HUDEP-2 (cell line): ENCODE measurements at regions not wholly inside any gene's neighbourhood (a gene's known extent, or its start where the extent isn't known, plus 50 kb on each side); places are given as distances from the start of the nearest gene placed in this dataset.

Source experiments
- DNase-seq, 76 experiments: peaks; one replicate each; lab custom pipeline; 2025; ENCODE audit not compliant: unreplicated experiment in 76 of 76; lab: John Stamatoyannopoulos, UW

DNA sequence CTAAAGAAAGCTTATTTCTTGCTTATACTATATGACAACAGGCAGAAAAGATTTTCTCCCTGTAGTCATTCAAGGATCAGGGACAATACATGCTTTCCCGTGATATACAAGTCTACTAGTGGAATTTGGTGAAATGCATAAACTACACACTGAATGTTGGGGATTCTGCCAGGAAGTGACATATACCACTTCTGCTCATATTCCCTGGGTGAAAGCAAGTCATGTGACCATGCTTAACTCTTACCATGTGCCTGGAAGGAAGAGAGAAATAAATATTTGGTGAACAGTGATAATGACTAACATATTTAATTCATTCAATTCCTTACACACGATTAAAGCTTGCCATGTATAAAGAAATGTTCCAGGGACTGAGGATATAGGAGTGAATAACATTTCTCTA lies 534.6 kb downstream of the PPARGC1A start:
- no peak for DNase-seq

DNA sequence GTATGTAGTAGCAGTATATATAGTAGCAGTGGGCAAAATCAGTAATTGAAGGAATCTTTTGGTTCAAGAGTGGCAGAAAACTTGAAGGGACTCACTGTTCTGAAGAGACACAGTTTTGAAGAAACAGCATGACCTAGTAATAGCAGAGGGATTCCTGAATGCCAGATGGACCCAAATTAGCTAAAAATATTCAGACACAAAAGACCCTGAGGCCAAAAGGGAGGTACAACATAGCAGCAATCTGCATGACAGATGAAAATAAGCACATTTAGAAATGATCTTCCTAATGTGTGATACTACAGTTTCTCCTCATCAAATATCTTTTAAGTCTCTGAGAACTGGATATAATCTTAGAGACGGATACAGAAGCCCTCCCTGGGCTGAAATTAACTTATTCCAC lies 536.6 kb downstream of the PPARGC1A start:
- no peak for DNase-seq

GRCh38 chr4:23348789-23349498 lies 540.9 kb downstream of the PPARGC1A start:
- no peak for DNase-seq

- no peak for DNase-seq
These were observed 552.6 kb downstream of the PPARGC1A start for GRCh38 chr4:23337292-23337691.

GRCh38 chr4:23333946-23334878 lies 555.6 kb downstream of the PPARGC1A start:
- no peak for DNase-seq

DNA sequence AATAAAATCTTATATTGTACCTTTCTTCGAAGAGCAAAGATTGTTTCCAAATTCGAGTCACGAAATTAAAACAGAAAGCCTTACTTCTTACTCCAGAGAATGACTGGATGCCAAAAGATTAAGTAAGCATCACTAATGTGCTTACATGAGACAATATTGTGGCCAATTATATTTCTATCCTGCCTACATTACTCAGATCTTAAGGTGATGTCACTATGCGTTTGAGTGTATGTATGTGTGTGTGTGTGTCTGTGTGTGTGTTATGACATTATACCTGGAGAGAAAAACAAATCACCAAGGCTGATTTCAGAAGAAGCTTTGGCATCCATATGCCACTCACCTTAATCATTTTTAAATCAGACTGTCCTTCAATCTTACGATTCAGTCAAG lies 556.3 kb downstream of the PPARGC1A start:
- no peak for DNase-seq

- DNase-seq = no peak
These were observed 557.5 kb downstream of the PPARGC1A start for GRCh38 chr4:23332313-23332712.

GRCh38 chr4:23327120-23327519 lies 562.7 kb downstream of the PPARGC1A start:
- DNase-seq = no peak

- DNase-seq = no peak
These were observed 565.7 kb downstream of the PPARGC1A start for GRCh38 chr4:23324021-23324690.

DNA sequence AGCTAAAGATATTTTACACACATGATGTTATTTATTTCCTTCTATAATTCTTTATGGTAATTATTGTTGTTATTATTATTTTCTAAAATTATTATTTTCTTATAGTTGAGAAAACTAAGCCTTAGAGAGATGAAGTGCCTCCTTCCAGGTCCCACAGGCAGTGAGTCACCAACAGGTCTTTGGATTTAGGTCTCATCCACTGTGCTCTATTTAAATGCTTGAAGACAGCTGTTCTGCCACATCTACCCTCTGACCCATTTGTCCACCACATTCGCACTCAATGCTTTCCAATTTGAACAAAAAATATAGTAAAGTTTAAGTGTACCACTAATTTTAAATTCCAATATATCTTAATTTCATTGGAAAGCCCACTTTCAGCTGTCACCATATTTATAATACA lies 566.4 kb downstream of the PPARGC1A start:
- no peak for DNase-seq

DNA sequence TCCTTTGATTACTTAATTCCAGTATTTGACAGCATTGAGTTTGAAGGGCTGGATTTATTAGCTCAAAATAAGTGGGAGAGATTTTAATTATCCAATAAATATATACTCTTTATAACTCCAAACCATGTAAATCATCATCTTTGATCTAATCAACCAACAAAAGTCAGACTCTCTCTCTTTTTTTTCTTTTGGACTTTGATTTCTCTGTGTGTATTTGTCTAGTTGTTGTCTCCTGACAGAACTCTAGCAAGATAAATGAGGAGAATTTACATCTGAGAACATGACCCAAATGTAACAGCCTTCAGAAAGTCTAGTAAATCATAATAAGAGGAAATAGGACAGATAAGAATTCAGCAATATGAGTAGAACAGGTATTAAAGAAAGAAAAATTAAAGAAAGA lies 567.1 kb downstream of the PPARGC1A start:
- DNase-seq = no peak

- DNase-seq = no peak
These were observed 568.8 kb downstream of the PPARGC1A start for GRCh38 chr4:23320931-23321587.

- no peak for DNase-seq
These were observed 577.2 kb downstream of the PPARGC1A start for GRCh38 chr4:23312686-23313085.

DNA sequence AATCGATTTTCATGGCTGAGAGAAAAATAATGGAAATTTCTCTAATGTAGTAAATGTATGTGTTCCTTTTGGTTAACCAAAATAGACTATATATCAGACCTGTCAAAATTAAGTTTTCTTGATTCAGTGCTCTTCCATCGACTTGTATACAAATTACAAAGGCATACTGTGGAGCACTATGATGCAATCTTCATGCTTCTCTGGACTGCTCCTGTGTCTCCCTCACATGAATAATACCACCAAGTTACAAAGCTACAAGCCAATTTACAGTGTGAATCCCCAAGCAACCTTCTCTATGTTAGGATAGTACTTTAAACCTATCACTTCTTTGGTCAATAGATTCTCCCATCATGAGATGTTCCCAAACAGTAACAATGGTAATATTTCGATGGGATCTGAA lies 577.9 kb downstream of the PPARGC1A start:
- DNase-seq = no peak

GRCh38 chr4:23305026-23305425 lies 584.8 kb downstream of the PPARGC1A start:
- no peak for DNase-seq

DNA sequence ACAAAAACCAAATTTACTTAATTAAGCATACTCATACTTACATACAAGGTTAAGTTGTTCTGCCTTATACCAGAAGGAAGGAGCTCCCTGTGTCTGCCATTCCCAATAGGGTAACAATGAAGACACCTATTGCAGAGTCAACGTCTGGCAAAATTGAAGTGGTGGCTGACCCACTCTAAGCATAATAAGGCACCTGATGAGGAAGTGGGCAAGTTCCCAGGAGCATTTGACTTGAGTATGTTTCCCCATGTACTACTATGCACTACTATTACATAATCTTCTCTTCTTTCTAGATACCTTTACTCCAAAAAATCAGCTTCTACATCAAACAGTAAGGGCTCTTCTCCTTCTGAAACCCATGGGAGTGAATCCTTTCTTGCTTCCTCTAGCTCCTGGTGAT lies 591.5 kb downstream of the PPARGC1A start:
- no peak for DNase-seq

DNA sequence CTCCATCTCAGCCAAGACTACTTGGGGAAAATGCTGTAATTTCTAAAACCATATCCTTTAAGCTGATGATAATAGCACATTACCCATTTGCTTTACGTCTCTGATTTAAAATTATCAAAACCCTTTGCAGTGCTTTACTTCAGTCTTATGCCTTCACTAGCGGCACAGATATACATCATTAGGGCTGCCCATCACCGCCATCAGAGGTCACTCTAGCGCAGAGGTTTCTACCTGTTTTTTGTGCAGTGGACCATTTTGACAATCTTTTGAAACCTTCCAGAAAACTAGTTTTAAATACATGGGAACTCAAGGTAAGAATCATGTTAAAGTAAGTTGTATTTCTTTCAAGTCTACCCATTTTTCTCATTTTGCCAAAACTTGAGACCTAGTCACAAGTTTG lies 592.5 kb downstream of the PPARGC1A start:
- DNase-seq = no peak

DNA sequence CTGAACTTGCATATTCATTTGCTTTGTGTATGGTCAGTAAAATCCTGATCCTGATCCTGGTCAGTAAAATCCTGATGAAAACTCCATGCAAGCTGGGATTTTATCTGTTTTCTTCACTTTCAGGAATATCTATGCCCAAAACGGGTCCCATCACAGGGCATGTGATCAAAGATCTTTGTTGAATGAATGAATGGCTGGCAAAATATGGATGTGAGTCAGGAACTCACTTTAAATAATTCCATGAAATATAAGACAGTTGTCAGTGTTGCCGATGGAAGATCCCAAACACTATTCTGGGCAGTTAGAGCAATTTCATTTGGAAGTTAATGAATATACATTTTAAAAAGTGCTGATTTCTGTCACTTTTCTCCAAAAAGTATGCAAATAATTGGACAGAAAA lies 598.4 kb downstream of the GBA3 start:
- DNase-seq = no peak

DNA sequence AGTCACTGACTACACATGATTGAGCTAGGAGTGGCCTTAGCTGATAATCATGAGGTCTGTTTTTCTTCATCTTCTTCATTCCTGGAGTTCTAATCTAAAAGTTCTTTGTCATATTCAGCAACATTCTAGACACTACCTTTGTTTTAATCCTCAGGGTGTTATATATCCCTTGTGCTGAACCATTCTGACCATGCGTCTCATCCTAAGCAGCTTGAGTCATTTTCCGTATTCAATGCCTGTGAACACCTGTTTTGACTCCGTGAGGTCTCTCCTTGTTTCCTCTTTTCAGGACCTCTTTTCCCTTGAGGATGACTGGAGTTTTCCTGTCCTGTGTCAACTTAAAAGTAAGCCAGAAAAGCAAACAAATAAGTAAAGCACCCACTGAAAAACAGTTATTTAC lies 597.9 kb downstream of the GBA3 start:
- DNase-seq = no peak

DNA sequence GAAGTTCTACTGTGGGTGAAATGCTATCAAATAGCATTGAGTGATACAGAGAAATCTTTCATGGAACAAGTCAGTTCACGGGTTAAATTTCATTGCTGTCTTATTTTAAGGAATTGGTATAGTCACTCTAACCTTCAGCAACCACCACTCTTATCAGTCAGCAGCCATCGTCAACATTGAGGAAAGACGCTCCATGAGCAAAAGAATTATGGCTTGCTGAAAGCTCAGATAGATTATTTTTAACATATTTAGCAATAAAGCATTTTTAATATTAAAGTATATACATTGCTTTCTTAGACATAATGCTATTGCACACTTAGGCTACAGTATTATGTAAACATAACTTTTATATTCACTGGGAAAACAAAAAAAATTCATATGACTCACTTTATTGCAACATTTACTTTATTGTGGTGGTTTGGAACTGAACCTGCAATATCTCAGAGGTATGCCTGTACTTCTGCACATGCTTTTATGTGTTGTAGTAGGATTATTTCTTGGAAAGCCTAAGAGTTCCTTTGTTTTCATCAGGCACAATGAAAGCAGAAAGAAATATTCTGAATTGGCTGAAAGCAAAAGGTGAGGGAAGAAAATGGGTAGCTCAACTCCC lies 586.7 kb downstream of the GBA3 start:
- DNase-seq = no peak

DNA sequence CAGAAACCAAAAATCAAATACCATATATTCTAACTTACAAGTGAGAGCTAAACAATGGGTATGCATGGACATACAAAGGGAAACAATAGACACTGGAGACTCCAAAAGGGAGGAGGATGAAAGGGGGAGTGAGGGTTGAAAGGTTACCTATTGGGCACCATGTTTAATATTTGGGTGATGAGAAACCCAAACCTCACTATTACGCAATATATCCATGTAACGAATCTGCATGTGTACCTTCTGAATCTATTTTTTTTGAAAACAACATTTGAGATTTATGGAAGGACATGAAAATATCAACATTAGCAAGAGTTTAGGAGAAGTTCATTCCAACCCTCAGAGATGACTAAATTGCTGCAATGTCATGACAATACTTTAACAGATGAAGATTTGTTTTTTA lies 586.1 kb downstream of the GBA3 start:
- no peak for DNase-seq
